ENCODE measurements at regions not wholly inside any gene's neighbourhood (a gene's known extent, or its start where the extent isn't known, plus 50 kb on each side); places are given as distances from the start of the nearest gene placed in this dataset.

GRCh38 chr17:34850964-34851363 lies 110.3 kb downstream of the CCT6B start:
- no peak for TF ChIP-seq POLR2AphosphoS5 (IDR thresholded peaks at IDR 0.05; ENCODE audit: low read depth)
- TF ChIP-seq CTCF (conservative IDR thresholded peaks at IDR 0.05; ENCODE audit: low read depth in 2 of 2) = no peak
- TF ChIP-seq, protein P1, sequence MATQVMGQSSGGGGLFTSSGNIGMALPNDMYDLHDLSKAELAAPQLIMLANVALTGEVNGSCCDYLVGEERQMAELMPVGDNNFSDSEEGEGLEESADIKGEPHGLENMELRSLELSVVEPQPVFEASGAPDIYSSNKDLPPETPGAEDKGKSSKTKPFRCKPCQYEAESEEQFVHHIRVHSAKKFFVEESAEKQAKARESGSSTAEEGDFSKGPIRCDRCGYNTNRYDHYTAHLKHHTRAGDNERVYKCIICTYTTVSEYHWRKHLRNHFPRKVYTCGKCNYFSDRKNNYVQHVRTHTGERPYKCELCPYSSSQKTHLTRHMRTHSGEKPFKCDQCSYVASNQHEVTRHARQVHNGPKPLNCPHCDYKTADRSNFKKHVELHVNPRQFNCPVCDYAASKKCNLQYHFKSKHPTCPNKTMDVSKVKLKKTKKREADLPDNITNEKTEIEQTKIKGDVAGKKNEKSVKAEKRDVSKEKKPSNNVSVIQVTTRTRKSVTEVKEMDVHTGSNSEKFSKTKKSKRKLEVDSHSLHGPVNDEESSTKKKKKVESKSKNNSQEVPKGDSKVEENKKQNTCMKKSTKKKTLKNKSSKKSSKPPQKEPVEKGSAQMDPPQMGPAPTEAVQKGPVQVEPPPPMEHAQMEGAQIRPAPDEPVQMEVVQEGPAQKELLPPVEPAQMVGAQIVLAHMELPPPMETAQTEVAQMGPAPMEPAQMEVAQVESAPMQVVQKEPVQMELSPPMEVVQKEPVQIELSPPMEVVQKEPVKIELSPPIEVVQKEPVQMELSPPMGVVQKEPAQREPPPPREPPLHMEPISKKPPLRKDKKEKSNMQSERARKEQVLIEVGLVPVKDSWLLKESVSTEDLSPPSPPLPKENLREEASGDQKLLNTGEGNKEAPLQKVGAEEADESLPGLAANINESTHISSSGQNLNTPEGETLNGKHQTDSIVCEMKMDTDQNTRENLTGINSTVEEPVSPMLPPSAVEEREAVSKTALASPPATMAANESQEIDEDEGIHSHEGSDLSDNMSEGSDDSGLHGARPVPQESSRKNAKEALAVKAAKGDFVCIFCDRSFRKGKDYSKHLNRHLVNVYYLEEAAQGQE (IDR thresholded peaks at IDR 0.05; ENCODE audit: unreplicated experiment) = no peak
